CD4-positive, alpha-beta T cell (primary cell): ENCODE measurements at regions not wholly inside any gene's neighbourhood (a gene's known extent, or its start where the extent isn't known, plus 50 kb on each side); places are given as distances from the start of the nearest gene placed in this dataset.

Experiments used
- ATAC-seq: fragments of 200-7000 bp; cut with Tn5 transposase; one replicate; pipeline ENCODE4 v1.10.0; 2022; ENCODE audit warnings: mild to moderate bottlenecking; ENCODE audit not compliant: poor library complexity
- CTCF ChIA-PET: fragments of 350-600 bp; sonication (Branson Sonifier 250); formaldehyde crosslinking; loops from one replicate; lab custom pipeline; 2021; ENCODE audit warnings: antibody characterized with exemption, inconsistent platforms; lab: Charles Lee
- POLR2A ChIA-PET: fragments of 350-600 bp; sonication (Branson Sonifier 250); formaldehyde crosslinking; loops from one replicate; lab custom pipeline; 2021; ENCODE audit warnings: antibody characterized with exemption, inconsistent platforms; lab: Charles Lee
- DNase-seq, 14 experiments: peaks; one replicate each; pipeline ENCODE4 v3.0.0-alpha.2; 2013 to 2020; ENCODE audit warnings: mixed read lengths in 2 of 14
- H3K27ac ChIP-seq, 2 donors: one replicate each; pipeline versions ENCODE4 v1.5.1 to v1.7.0; 2013; ENCODE audit warnings: low read length in 2 of 2, low read depth in 1 of 2, mild to moderate bottlenecking in 1 of 2
- H3K27me3 ChIP-seq, 2 experiments: 1 replicate in 1 of 2; 2 replicates in 1 of 2; pipeline versions ENCODE4 v1.6.1 to v1.7.0; 2013; ENCODE audit warnings: low read length in 2 of 2, control low read depth in 1 of 2, mild to moderate bottlenecking in 1 of 2, moderate library complexity in 1 of 2; ENCODE audit not compliant: insufficient read depth in 2 of 2, control insufficient read depth in 1 of 2
- H3K36me3 ChIP-seq: one replicate; pipeline ENCODE4 v1.6.1; 2013; ENCODE audit warnings: low read length, control low read depth; ENCODE audit not compliant: insufficient read depth
- H3K4me1 ChIP-seq: one replicate; pipeline ENCODE4 v1.6.1; 2013; ENCODE audit warnings: low read length, control low read depth; ENCODE audit not compliant: insufficient read depth
- H3K4me3 ChIP-seq: one replicate; pipeline ENCODE4 v1.5.1; 2013; ENCODE audit warnings: mild to moderate bottlenecking, low read length, moderate library complexity
- H3K9me3 ChIP-seq, 2 experiments: 1 replicate in 1 of 2; 2 replicates in 1 of 2; pipeline versions ENCODE4 v1.6.1 to v1.7.0; 2013; ENCODE audit warnings: low read length in 2 of 2, mild to moderate bottlenecking in 2 of 2, control low read depth in 1 of 2, moderate library complexity in 1 of 2; ENCODE audit not compliant: control insufficient read depth in 1 of 2, insufficient read depth in 1 of 2
- H3K27ac Mint-ChIP-seq: one replicate; pipeline ENCODE4 v1.8.0; 2020; ENCODE audit warnings: mixed read lengths
- H3K27me3 Mint-ChIP-seq: one replicate; pipeline ENCODE4 v1.8.0; 2021; ENCODE audit warnings: mixed read lengths
- H3K36me3 Mint-ChIP-seq: one replicate; pipeline ENCODE4 v1.8.0; 2021; ENCODE audit warnings: low read depth, mixed read lengths
- H3K4me1 Mint-ChIP-seq: one replicate; pipeline ENCODE4 v1.8.0; 2021; ENCODE audit warnings: low read depth, mixed read lengths
- H3K4me3 Mint-ChIP-seq: one replicate; pipeline ENCODE4 v1.8.0; 2020; ENCODE audit warnings: mild to moderate bottlenecking, mixed read lengths
- H3K9me3 Mint-ChIP-seq: one replicate; pipeline ENCODE4 v1.8.0; 2020; ENCODE audit warnings: mixed read lengths
- CTCF ChIP-seq: fragments of 200-600 bp; IDR thresholded peaks from one replicate; pipeline ENCODE4 v1.8.0; 2022; ENCODE audit warnings: antibody characterized with exemption, mild to moderate bottlenecking
- intact Hi-C, 2 experiments: fragments of 100-400 bp; cut with DNase I in 1 of 2; cut with micrococcal nuclease in 1 of 2; formaldehyde crosslinking; loops; one replicate each; pipeline versions ENCODE4 v1.15.1 to v1.9.0; 2023 to 2025; cut with DNase I, micrococcal nuclease

- intact Hi-C loops = loop anchor here (5.0 to 10.0 kb wide), 2 partner anchors 190 to 228 kb away; partner anchors contain the start of gene ARAF (in 1 of the 2)
- Histone ChIP-seq H3K27me3 (no peaks in the 10 kb centered on the region), H3K9me3 (no peaks in the 10 kb centered on the region), H3K27ac (no peak overlapping the region), H3K4me3 (no peak overlapping the region), H3K36me3 (no peaks in the 10 kb centered on the region), H3K4me1 (no peaks in the 10 kb centered on the region)
- Mint-ChIP-seq H3K4me1 (no peaks in the 10 kb centered on the region), H3K36me3 (no peaks in the 10 kb centered on the region), H3K9me3 (no peaks in the 10 kb centered on the region), H3K27me3 (peaks cover 1% of the 10 kb centered on the region), H3K27ac (no peak overlapping the region), H3K4me3 (no peak overlapping the region)
- ATAC-seq (no peak), DNase-seq (no peak)
- ChIA-PET CTCF (no interaction called here), POLR2A (no interaction called here)
- TF ChIP-seq CTCF = no peak
These were observed 84.0 kb upstream of the ZNF81 start for GRCh38 chrX:47752685-47753084.

GRCh38 chrX:47751670-47752069 is 85.0 kb upstream of the ZNF81 start:
- ChIA-PET POLR2A (no interaction called here), CTCF (no interaction called here)
- DNase-seq = peak in 11 of 14 experiments; percentile 0 to 36 (median 13)
- H3K27ac ChIP-seq = no peak overlapping the region
- H3K4me1 Mint-ChIP-seq = no peaks in the 10 kb centered on the region
- ATAC-seq = no peak
- no peaks in the 10 kb centered on the region for H3K9me3 ChIP-seq
- no peaks in the 10 kb centered on the region for H3K36me3 ChIP-seq
- H3K27me3 Mint-ChIP-seq = peaks cover 4% of the 10 kb centered on the region
- no peaks in the 10 kb centered on the region for H3K4me1 ChIP-seq
- H3K36me3 Mint-ChIP-seq = no peaks in the 10 kb centered on the region
- intact Hi-C loops = loop anchor here (5.0 to 10.0 kb wide), 2 partner anchors 189 to 227 kb away; partner anchors contain the start of gene ARAF (in 1 of the 2)
- H3K4me3 ChIP-seq = no peak overlapping the region
- H3K27ac Mint-ChIP-seq = no peak overlapping the region
- TF ChIP-seq CTCF = no peak
- no peak overlapping the region for H3K4me3 Mint-ChIP-seq
- H3K9me3 Mint-ChIP-seq = no peaks in the 10 kb centered on the region
- no peaks in the 10 kb centered on the region for H3K27me3 ChIP-seq

- H3K27me3 ChIP-seq = no peaks in the 10 kb centered on the region
- no peak overlapping the region for H3K4me3 ChIP-seq
- Mint-ChIP-seq H3K36me3 (no peaks in the 10 kb centered on the region), H3K4me3 (no peak overlapping the region), H3K27me3 (peaks cover 4% of the 10 kb centered on the region), H3K4me1 (no peaks in the 10 kb centered on the region), H3K27ac (no peak overlapping the region), H3K9me3 (no peaks in the 10 kb centered on the region)
- ATAC-seq = no peak
- H3K9me3 ChIP-seq = no peaks in the 10 kb centered on the region
- no peak overlapping the region for H3K27ac ChIP-seq
- H3K4me1 ChIP-seq = no peaks in the 10 kb centered on the region
- no peak for TF ChIP-seq CTCF
- intact Hi-C loops = no loop called here
- no peaks in the 10 kb centered on the region for H3K36me3 ChIP-seq
- ChIA-PET POLR2A (no interaction called here), CTCF (no interaction called here)
- DNase-seq = no peak
These were observed 87.3 kb upstream of the ZNF81 start for GRCh38 chrX:47749185-47749967.
